ENCODE measurements at regions not wholly inside any gene's neighbourhood (a gene's known extent, or its start where the extent isn't known, plus 50 kb on each side); places are given as distances from the start of the nearest gene placed in this dataset.

GRCh38 chr2:129460299-129461198 lies 518.9 kb upstream of the RAB6C start:
- Histone ChIP-seq H3K27me3 (no peaks in the 10 kb centered on the region), H3K36me3 (no peaks in the 10 kb centered on the region), H3K9me3 (no peaks in the 10 kb centered on the region), H3K27ac (no peak overlapping the region), H3K4me1 (no peaks in the 10 kb centered on the region), H3K4me3 (no peak overlapping the region)
- DNase-seq (no peak), ATAC-seq (no peak), FAIRE-seq (no peak)
- intact Hi-C loops (cut with DNase I): no loop called here
- whole genome bisulfite sequencing, 2 donors: 79 to 82% methylated on average over 12 of the region's 12 CpGs
- TF ChIP-seq CTCF (IDR thresholded peaks at IDR 0.05): no peak

- FAIRE-seq (no peak), DNase-seq (no peak), ATAC-seq (no peak)
- Histone ChIP-seq H3K36me3 (no peaks in the 10 kb centered on the region), H3K9me3 (no peaks in the 10 kb centered on the region), H3K4me3 (no peak overlapping the region), H3K27ac (no peak overlapping the region), H3K4me1 (no peaks in the 10 kb centered on the region), H3K27me3 (no peaks in the 10 kb centered on the region)
- no peak for TF ChIP-seq CTCF (IDR thresholded peaks at IDR 0.05)
- 61 to 73% methylated on average over 3 of the region's 3 CpGs for WGBS, 2 donors
- intact Hi-C loops (cut with DNase I): no loop called here
Observed at GRCh38 chr2:129462349-129462748, 517.1 kb upstream of the RAB6C start.

- Histone ChIP-seq H3K27ac (no peak overlapping the region), H3K4me3 (no peak overlapping the region), H3K36me3 (no peaks in the 10 kb centered on the region), H3K27me3 (no peaks in the 10 kb centered on the region), H3K4me1 (no peaks in the 10 kb centered on the region), H3K9me3 (no peaks in the 10 kb centered on the region)
- FAIRE-seq: no peak
- no peak for DNase-seq
- no peak for TF ChIP-seq CTCF (IDR thresholded peaks at IDR 0.05)
- 79 to 81% methylated on average over 4 of the region's 4 CpGs for WGBS, 2 donors
- intact Hi-C loops (cut with DNase I): no loop called here
- ATAC-seq: no peak
Observed at GRCh38 chr2:129462967-129463366, 516.5 kb upstream of the RAB6C start.

- no peak overlapping the region for H3K27ac ChIP-seq
- no peak overlapping the region for H3K4me3 ChIP-seq
- no peak for TF ChIP-seq CTCF (IDR thresholded peaks at IDR 0.05)
- H3K9me3 ChIP-seq: no peaks in the 10 kb centered on the region
- intact Hi-C loops (cut with DNase I): no loop called here
- ATAC-seq (no peak), FAIRE-seq (no peak), DNase-seq (no peak)
- H3K4me1 ChIP-seq: no peaks in the 10 kb centered on the region
- no peaks in the 10 kb centered on the region for H3K27me3 ChIP-seq
- H3K36me3 ChIP-seq: no peaks in the 10 kb centered on the region
- 88 to 91% methylated on average over 4 of the region's 4 CpGs for WGBS, 2 donors
Observed at GRCh38 chr2:129464036-129464435, 515.4 kb upstream of the RAB6C start.

- 94 to 95% methylated on average over 6 of the region's 6 CpGs for WGBS, 2 donors
Observed at GRCh38 chr2:129464631-129465030, 514.8 kb upstream of the RAB6C start.

More at GRCh38 chr2:129464631-129465030, 514.8 kb upstream of the RAB6C start:
- FAIRE-seq: no peak
- intact Hi-C loops (cut with DNase I): no loop called here
- TF ChIP-seq CTCF (IDR thresholded peaks at IDR 0.05): no peak
- Histone ChIP-seq H3K27ac (no peak overlapping the region), H3K4me3 (no peak overlapping the region), H3K36me3 (no peaks in the 10 kb centered on the region), H3K9me3 (no peaks in the 10 kb centered on the region), H3K4me1 (no peaks in the 10 kb centered on the region), H3K27me3 (no peaks in the 10 kb centered on the region)
- ATAC-seq: no peak
- no peak for DNase-seq

All from pancreas (tissue), 10 donors.